ENCODE measurements at regions not wholly inside any gene's neighbourhood (a gene's known extent, or its start where the extent isn't known, plus 50 kb on each side); places are given as distances from the start of the nearest gene placed in this dataset.

- TF ChIP-seq POLR2AphosphoS5 (IDR thresholded peaks at IDR 0.05) = no peak
- TF ChIP-seq POLR2A (IDR thresholded peaks at IDR 0.05) = no peak
- TF ChIP-seq EP300 (IDR thresholded peaks at IDR 0.05) = no peak
These were observed 781.2 kb upstream of the NR2F2 start for GRCh38 chr15:95549168-95549738.

Data from suprapubic skin (tissue), 4 donors.